Peyer's patch (tissue), 4 donors: ENCODE measurements at regions not wholly inside any gene's neighbourhood (a gene's known extent, or its start where the extent isn't known, plus 50 kb on each side); places are given as distances from the start of the nearest gene placed in this dataset.

ENCODE experiments used
- DNase-seq, 3 donors: peaks; one replicate each; pipeline ENCODE4 v3.0.0-alpha.2; 2017 to 2019
- H3K27ac ChIP-seq, 4 donors: fragments of 200-600 bp; sonication (generic); one replicate each; pipeline ENCODE4 v1.5.1; 2016 to 2019
- H3K27me3 ChIP-seq, 2 donors: fragments of 200-600 bp; sonication (generic); one replicate each; pipeline ENCODE4 v1.5.1; 2019
- H3K36me3 ChIP-seq, 3 donors: fragments of 200-600 bp; sonication (generic); one replicate each; pipeline ENCODE4 v1.5.1; 2016 to 2019
- H3K4me1 ChIP-seq, 4 donors: fragments of 200-600 bp; sonication (generic); one replicate each; pipeline ENCODE4 v1.5.1; 2016 to 2019
- H3K4me3 ChIP-seq, 4 donors: fragments of 200-600 bp; sonication (generic); 1 replicate in 3 of 4; 2 replicates in 1 of 4; pipeline ENCODE4 v1.5.1; 2016 to 2019; ENCODE audit warnings: mild to moderate bottlenecking in 1 of 4
- H3K9me3 ChIP-seq, 4 donors: fragments of 200-600 bp; sonication (generic); one replicate each; pipeline ENCODE4 v1.5.1; 2016 to 2019; ENCODE audit warnings: mild to moderate bottlenecking in 1 of 4
- POLR2A ChIP-seq, 2 donors: fragments of 450-650 bp; IDR thresholded peaks; one replicate each; pipeline ENCODE4 v1.5.1; 2017; ENCODE audit warnings: antibody characterized with exemption in 2 of 2, mild to moderate bottlenecking in 2 of 2, moderate library complexity in 2 of 2
- TF ChIP-seq, protein P1 (sequence below), 6 experiments: fragments of 450-650 bp in 4 of 6; fragments of 200-600 bp in 2 of 6; sonication (generic) in 1 of 6; IDR thresholded peaks; one replicate each; pipeline ENCODE4 v1.5.1; 2017 to 2019; ENCODE audit warnings: antibody characterized with exemption in 6 of 6, mild to moderate bottlenecking in 3 of 6, moderate library complexity in 1 of 6

DNA sequence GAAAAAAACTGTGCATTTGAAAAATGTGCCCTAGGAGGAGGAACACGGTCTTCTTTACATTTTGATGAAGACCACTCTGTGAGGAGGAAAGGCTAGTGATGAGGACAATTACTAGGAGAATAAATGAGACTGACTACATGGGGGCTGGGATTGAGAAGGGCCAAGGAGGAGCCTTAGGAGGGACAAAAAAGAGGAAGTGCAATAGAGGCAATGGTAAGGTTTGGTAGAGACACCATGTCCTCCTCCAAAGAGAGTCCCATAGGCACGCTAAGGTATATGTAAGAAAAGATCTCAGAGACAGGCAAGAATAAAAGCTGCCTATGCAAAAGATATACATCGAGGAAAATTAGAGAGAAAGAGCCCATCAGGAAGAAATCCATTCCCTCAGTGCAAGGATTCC is 336.5 kb upstream of the SFRP2 start:
- no peak for TF ChIP-seq POLR2A (IDR thresholded peaks at IDR 0.05)
- TF ChIP-seq, protein P1, sequence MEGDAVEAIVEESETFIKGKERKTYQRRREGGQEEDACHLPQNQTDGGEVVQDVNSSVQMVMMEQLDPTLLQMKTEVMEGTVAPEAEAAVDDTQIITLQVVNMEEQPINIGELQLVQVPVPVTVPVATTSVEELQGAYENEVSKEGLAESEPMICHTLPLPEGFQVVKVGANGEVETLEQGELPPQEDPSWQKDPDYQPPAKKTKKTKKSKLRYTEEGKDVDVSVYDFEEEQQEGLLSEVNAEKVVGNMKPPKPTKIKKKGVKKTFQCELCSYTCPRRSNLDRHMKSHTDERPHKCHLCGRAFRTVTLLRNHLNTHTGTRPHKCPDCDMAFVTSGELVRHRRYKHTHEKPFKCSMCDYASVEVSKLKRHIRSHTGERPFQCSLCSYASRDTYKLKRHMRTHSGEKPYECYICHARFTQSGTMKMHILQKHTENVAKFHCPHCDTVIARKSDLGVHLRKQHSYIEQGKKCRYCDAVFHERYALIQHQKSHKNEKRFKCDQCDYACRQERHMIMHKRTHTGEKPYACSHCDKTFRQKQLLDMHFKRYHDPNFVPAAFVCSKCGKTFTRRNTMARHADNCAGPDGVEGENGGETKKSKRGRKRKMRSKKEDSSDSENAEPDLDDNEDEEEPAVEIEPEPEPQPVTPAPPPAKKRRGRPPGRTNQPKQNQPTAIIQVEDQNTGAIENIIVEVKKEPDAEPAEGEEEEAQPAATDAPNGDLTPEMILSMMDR (IDR thresholded peaks at IDR 0.05): no peak
- H3K36me3 ChIP-seq: no peaks in the 10 kb centered on the region
- no peak for DNase-seq

DNA sequence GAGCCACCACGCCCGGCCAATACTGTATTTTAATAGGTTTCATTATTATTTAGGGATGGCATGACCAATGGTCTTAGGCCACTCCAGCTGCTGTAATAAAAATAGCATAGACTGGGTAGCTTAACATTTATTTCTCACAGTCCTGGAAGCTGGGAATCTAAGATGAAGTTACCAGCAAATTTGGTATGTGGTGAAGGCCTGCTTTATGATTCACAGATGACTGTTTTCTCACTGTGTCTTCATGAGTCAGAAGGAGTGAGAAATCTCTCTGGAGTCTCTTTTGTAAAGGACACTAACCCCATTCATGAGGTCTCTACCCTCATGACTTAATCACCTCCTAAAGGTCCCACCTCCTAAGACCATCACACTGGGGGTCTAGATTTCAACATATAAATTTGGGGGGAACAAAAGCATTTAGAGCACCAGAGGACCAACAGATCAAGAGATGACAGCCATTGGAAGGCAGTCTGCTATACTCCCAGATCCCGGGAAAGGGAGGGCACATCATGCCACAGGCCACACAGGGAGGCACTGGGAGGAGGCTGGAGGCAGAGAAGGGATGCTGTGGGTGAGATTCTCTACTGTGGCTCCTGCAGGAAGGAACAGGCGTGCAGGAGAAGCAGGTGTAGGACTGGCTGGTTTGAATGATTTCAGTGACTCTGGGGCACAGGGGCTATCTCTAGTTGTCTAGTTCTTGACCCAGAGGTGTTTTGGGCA is 335.8 kb upstream of the SFRP2 start:
- H3K27ac ChIP-seq: no peak overlapping the region
- H3K9me3 ChIP-seq: no peaks in the 10 kb centered on the region
- no peaks in the 10 kb centered on the region for H3K27me3 ChIP-seq
- H3K36me3 ChIP-seq: no peaks in the 10 kb centered on the region
- DNase-seq: no peak
- TF ChIP-seq, protein P1 (IDR thresholded peaks at IDR 0.05): no peak
- H3K4me1 ChIP-seq: no peaks in the 10 kb centered on the region
- H3K4me3 ChIP-seq: no peak overlapping the region

More for the DNA sequence above, 336.5 kb upstream of the SFRP2 start:
- Histone ChIP-seq H3K9me3 (no peaks in the 10 kb centered on the region), H3K4me1 (no peaks in the 10 kb centered on the region), H3K4me3 (no peak overlapping the region), H3K27ac (no peak overlapping the region), H3K27me3 (no peaks in the 10 kb centered on the region)

- no peak for TF ChIP-seq POLR2A (IDR thresholded peaks at IDR 0.05)
- TF ChIP-seq, protein P1 (IDR thresholded peaks at IDR 0.05): no peak
- Histone ChIP-seq H3K4me3 (no peak overlapping the region), H3K36me3 (no peaks in the 10 kb centered on the region), H3K27me3 (no peaks in the 10 kb centered on the region), H3K9me3 (no peaks in the 10 kb centered on the region), H3K27ac (no peak overlapping the region), H3K4me1 (no peaks in the 10 kb centered on the region)
- no peak for DNase-seq
These were observed 335.0 kb upstream of the SFRP2 start for GRCh38 chr4:154123897-154124296.

DNA sequence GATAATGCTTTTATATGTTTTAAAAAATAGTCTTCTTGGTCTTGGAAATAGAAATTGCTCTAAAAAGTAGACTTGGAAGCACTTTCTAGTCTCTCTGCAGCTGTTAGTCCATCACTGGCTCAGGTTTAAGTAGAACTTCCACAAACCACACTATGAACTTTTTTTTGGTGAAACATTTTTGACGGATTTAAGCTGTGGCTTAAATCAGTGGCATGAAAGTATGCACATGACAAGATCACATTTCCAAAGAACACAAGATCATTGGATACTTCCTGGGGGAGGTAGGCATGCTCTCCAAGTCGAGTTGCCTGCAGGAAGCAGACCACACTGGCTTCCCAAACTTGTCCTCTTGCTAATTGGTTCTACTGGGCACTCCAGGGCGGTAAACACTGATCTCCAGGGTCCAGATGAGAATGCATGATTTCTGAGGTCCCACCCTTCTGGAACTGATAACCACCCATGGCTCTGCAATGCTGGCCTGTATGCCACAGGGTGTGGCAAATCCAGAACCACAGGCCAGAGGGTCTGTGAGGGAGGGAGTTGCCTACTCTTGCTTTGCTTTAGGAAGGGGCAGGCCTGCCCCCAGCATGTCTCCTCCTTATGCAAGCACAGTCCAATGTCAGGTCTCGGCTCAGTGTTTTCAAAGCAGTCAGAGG is 331.9 kb upstream of the SFRP2 start:
- Histone ChIP-seq H3K27ac (no peak overlapping the region), H3K4me1 (no peaks in the 10 kb centered on the region), H3K9me3 (no peaks in the 10 kb centered on the region), H3K36me3 (no peaks in the 10 kb centered on the region), H3K4me3 (no peak overlapping the region), H3K27me3 (no peaks in the 10 kb centered on the region)
- TF ChIP-seq, protein P1 (IDR thresholded peaks at IDR 0.05): no peak
- no peak for TF ChIP-seq POLR2A (IDR thresholded peaks at IDR 0.05)
- DNase-seq: no peak

DNA sequence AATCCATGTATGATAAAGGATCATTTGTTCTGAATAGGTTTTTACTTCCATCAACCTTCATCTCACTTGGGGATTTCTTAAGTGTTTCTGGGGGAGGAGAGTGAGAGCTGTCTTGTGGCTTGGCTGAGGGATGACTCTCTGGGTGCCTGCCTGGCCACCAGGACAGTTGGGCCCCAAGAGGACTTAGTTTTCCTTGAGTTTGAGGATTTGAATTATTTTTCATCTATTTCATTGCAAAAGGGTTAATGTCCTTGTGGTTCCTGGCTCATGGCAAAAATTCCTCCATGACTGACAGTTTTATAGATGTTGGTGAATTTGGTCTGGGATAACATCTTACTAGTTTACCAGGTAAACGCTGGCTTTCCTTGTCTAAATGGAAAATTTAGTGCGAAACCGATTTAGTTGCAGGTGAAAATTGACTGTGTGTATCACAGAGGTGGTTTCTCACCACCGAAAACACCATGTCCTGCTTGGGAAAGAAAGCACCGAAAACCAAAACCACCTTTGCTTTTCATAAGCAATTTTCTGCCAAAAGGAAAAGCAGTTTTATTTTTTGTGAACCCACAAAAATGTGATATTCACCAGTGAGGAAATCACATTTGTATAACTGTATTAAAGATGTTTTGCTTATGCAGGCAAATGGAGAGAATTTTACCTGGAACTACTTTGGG is 331.3 kb upstream of the SFRP2 start:
- H3K27ac ChIP-seq: no peak overlapping the region
- no peaks in the 10 kb centered on the region for H3K9me3 ChIP-seq
- H3K4me3 ChIP-seq: no peak overlapping the region
- H3K36me3 ChIP-seq: no peaks in the 10 kb centered on the region
- no peak for DNase-seq
- TF ChIP-seq, protein P1 (IDR thresholded peaks at IDR 0.05): no peak
- no peak for TF ChIP-seq POLR2A (IDR thresholded peaks at IDR 0.05)
- no peaks in the 10 kb centered on the region for H3K27me3 ChIP-seq
- H3K4me1 ChIP-seq: no peaks in the 10 kb centered on the region
